Choroid plexus epithelial cell (primary cell): ENCODE measurements at regions not wholly inside any gene's neighbourhood (a gene's known extent, or its start where the extent isn't known, plus 50 kb on each side); places are given as distances from the start of the nearest gene placed in this dataset.
A peak's percentile ranks its signal among the peaks of the same experiment; 100 is the strongest.

Experiments used
- DNase-seq: peaks from one replicate; pipeline ENCODE4 v3.0.0-alpha.2; 2010; ENCODE audit warnings: low read depth
- H3K4me3 ChIP-seq: 2 replicates; pipeline ENCODE4 v1.5.1; 2011; ENCODE audit warnings: low read depth, mild to moderate bottlenecking, control low read depth, low read length, moderate library complexity
- TF ChIP-seq, protein P1 (sequence below): conservative IDR thresholded peaks from 2 replicates; pipeline ENCODE4 v1.5.1; 2011; ENCODE audit warnings: low read depth, mild to moderate bottlenecking, control low read depth, inconsistent platforms, low read length, moderate library complexity

DNA sequence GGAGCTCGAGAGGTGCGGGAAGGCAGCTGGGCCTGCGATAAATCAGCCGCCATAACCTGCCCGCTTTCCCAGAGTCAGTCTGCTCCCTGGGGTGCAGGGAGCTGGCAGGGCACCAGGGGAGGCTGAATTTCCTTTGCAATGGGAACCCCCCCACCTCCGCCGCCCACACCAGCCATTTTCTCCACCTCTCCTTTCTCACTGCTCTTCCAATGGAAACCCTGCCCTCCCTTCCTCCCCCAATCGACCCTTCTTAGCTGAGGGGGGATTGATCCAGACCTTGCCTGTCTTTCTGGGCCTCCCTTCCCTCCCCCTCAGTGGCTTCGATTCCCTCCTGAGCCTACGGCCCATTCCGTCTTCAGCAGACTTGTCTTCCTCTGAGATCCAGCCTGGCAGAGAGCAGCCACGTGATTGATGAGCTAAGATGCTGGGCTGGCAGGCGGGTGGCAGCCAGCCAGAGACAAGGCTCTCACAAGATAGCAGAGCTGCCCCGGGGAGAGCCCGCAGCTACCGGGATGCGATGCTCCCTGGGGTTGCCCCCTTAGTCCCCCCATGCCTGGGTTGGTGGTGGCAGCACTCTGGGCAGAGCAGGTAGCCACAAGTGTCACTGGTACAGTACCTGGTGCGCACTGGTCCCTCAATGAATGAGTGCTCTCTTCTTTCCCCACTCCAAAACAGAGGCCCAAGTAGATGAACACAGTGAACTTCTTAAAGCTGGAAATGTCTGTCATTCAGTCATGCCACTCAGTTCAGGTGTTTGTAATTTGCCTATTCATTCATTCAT lies 53.7 kb upstream of the FABP6 start:
- no peak overlapping the region for H3K4me3 ChIP-seq
- no peak for DNase-seq
- TF ChIP-seq, protein P1, sequence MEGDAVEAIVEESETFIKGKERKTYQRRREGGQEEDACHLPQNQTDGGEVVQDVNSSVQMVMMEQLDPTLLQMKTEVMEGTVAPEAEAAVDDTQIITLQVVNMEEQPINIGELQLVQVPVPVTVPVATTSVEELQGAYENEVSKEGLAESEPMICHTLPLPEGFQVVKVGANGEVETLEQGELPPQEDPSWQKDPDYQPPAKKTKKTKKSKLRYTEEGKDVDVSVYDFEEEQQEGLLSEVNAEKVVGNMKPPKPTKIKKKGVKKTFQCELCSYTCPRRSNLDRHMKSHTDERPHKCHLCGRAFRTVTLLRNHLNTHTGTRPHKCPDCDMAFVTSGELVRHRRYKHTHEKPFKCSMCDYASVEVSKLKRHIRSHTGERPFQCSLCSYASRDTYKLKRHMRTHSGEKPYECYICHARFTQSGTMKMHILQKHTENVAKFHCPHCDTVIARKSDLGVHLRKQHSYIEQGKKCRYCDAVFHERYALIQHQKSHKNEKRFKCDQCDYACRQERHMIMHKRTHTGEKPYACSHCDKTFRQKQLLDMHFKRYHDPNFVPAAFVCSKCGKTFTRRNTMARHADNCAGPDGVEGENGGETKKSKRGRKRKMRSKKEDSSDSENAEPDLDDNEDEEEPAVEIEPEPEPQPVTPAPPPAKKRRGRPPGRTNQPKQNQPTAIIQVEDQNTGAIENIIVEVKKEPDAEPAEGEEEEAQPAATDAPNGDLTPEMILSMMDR: no peak

DNA sequence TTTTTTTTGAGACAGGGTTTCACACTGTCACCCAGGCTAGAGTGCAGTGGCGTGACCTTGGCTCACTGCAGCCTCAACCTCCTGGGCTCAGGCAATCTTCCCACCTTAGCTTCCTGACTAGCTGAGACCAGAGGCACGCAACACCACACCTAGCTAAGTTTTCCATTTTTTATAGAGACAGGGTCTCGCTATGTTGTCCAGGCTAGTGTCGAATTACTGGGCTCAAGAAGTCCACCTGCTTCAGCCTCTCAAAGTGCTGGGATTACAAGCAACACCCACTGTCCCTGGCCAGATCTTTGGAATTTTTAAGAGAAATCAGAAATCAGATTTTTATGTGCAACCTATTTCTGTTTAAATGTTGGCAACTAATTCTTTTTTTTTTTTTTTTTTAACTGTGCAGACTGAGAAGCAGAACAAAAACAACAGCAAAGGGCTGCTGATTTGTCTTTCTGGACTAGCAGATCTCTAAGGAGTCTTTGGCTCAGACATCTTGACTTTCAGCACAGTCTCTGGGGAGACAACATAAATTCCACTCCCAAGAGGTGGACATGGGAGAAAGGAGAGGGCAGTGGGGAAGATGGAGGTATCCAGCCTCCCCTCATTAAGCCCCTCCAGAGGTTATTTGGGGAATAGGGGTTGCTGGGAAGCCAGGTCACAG lies 54.4 kb upstream of the FABP6 start:
- H3K4me3 ChIP-seq: no peak overlapping the region
- DNase-seq: no peak
- TF ChIP-seq, protein P1: no peak

DNA sequence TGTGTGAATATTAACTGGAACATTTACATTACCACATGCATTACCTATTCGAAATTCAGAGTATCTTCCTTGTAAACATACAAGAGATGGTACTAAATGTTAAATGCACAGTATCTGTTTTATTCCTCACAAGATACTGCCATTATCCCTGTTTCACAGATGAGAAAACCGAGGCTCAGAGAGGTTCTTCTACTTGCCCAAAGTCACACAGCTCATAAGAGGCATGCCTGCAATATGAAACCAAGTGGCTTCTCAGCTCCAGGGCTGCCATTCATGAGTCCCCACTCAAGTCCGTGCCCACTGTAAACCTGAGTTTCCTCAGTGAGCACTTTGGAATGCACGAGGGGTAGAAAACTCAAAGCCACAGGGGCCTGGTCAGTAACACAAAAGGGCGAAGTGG lies 55.0 kb upstream of the FABP6 start:
- H3K4me3 ChIP-seq: no peak overlapping the region
- TF ChIP-seq, protein P1: no peak
- no peak for DNase-seq

DNA sequence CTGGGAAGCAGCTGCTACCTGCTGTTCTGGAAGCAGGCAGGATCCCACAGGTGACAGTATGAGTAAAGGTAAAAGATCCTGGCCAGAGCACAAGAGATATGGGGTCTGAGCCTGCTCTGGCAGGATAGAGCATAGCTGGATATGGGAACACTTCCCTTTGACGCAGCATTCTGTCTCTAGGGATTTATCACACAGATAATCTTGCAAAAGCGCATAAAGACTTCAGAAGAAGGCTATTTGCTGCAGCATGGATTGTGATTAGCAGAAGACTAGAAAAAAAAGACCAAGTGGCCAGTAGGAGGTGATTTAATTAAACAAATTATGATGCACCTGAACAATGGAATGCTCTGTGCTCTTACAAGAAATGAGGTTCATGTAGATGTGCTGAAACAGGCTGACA lies 52.4 kb upstream of the PWWP2A start:
- DNase-seq: peak; percentile 65
- no peak overlapping the region for H3K4me3 ChIP-seq
- TF ChIP-seq, protein P1: no peak

DNA sequence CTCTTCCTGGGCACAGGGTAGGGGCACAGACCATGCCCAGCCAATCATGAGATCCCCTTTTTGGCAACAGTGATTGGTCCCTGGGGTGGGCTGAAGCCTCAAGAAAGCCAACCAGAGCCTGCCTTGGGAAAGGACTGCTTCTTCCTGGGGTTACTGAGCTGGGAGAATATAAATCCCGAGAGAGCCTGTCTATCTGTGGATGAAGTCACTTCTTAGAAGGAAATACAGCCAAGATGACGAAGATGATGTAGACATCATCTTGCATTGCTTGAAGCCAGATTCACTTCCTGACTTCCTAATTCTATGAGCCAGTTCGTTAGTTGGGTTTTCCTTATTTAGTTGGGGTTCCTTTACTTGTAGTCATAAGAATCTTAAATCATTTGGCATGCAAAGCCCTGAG lies 50.1 kb upstream of the PWWP2A start:
- TF ChIP-seq, protein P1: no peak
- DNase-seq: peak; percentile 84
- no peak overlapping the region for H3K4me3 ChIP-seq
